Activated effector memory CD4-positive, alpha-beta T cell treated with anti-CD3 and anti-CD28 coated beads, Interleukin-2, amount 50 U/mL, for 16 hours (primary cell): ENCODE measurements at regions not wholly inside any gene's neighbourhood (a gene's known extent, or its start where the extent isn't known, plus 50 kb on each side); places are given as distances from the start of the nearest gene placed in this dataset.

ENCODE experiments used
- DNase-seq: peaks from one replicate; pipeline ENCODE4 v3.0.0-alpha.2; 2020

GRCh38 chr4:182124359-182124758, 118.8 kb upstream of the TENM3 start:
- no peak for DNase-seq

DNA sequence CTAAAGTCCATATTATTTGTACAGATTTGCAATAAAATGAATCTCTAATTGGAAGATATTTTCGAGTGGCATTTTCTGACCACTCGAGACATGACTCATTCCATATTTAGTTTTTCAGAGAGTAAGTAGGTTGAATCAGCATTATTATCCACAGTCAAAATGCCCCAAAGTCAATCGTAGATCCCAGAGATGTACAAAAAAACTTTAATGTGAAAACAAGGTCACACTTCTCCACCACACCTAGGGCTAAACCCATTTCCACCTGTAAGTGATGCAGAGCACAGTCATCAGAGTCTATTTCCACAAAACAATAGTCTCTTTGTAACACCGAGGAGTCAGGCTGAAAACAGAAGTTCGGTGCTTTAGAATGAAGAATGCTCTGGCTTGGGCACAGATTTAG, 117.1 kb upstream of the TENM3 start:
- DNase-seq: no peak

- DNase-seq: no peak
Observed at GRCh38 chr4:182126603-182127002, 116.6 kb upstream of the TENM3 start.

- DNase-seq: no peak
Observed at GRCh38 chr4:182133033-182133432, 110.2 kb upstream of the TENM3 start.

- no peak for DNase-seq
Observed at GRCh38 chr4:182134261-182134660, 108.9 kb upstream of the TENM3 start.

- DNase-seq: no peak
Observed at GRCh38 chr4:182136201-182136600, 107.0 kb upstream of the TENM3 start.

GRCh38 chr4:182137343-182137742, 105.9 kb upstream of the TENM3 start:
- DNase-seq: no peak

GRCh38 chr4:182139491-182139890, 103.7 kb upstream of the TENM3 start:
- DNase-seq: no peak

GRCh38 chr4:182140547-182140946, 102.7 kb upstream of the TENM3 start:
- DNase-seq: no peak

DNA sequence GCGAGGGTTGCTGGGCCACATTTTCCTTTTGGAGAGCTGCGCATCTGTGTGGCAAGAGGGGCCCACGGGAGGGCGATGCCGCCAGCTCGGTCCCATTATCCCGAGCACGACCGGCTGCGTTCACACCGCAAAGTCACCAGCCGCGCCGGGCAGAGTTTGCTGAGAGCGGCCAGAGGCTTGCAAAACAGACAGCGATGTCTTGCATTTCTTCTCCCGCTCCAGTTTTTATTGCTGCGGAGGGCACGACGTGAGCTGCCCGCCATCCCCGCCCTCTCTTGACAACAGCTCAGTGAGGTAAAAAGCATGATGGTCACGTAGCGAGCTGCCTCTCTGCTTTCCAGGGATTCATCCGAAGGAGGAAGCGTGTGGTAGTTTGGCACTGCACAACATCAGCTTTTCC, 102.1 kb upstream of the TENM3 start:
- no peak for DNase-seq

DNA sequence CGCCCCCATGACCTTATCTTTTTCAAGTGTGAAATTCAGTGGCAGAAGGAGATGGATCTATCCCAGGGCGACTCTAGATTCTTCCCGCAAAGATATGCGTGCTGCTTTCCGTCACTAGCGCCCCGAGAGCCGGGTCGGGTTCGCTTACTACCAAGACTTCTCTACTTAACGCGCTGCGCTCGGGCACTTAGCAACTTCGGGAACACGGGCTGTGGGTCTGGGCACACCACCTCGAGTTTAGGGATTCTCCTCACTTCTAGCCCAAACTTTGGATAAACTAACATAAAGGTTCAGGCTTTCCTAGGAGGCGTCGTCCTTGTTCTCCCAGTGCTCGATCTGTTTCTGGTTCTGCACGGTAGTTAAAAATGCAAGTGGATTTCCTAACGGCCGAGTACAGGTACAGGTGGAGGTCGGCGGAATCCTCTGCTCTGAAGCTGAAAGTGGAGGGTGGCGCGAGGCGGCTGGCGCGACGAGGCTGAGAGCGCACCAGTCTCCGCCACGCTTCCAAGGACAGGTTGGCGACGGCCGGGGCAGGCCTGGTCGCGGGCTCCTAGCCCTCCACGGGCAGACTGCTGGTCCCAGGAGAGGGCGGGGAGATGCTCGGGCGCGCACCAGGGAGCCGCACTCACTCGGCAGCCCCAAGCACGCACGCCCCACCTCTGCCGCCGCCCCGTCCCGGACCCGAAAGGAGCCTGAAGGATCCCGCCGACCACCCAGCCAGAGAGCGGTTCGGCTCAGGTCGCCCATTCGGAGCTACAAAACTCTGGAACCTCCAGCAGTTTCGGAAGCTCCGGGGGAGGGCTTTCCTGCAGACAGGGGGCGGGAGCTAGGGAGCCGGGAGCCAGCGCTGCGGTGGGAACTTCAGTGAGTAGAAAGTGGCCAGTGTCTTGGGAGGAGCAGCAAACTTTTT, 100.8 kb upstream of the TENM3 start:
- DNase-seq: no peak

GRCh38 chr4:182143086-182143821, 99.9 kb upstream of the TENM3 start:
- no peak for DNase-seq

GRCh38 chr4:182143822-182144625, 99.2 kb upstream of the TENM3 start:
- no peak for DNase-seq

GRCh38 chr4:182144626-182145333, 98.4 kb upstream of the TENM3 start:
- no peak for DNase-seq

- DNase-seq: no peak
Observed at GRCh38 chr4:182145334-182145905, 97.8 kb upstream of the TENM3 start.

DNA sequence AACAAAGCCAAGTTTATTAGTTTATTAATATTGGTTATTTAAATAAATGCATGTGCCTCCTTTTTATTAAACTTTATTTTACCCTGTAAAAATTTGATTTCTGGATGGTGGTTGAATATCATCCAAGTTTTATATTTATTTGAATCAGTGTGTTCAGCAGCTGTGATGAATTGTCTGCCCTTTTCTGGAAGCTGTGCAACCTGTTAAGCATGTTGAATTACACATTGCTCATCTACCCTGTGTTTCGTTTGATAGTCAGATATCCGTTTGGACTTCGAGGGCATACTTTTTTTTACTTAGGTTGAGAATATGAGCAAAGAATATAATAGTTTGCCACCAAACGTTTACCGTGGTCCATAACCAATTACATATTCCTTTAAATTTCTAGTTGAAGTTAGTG, 95.8 kb upstream of the TENM3 start:
- no peak for DNase-seq

DNA sequence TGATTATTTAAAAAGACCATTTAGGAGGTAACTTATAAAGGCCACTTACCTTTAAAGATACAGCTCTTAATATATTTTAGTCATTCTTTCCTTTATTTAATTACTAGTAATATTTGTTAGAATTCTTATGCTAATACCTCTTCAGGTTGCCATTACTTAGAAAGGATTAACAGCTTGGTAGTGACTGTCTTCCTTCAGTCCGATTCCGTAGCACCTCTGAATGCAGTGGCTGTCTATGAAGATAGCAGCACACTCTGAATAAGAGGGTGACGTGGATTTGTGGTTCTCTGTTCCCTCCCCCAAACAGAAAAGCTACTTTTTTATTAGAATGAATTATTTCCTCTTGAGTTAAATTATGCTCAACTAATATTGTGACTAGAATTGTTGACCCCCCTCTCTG, 92.6 kb upstream of the TENM3 start:
- DNase-seq: no peak

DNA sequence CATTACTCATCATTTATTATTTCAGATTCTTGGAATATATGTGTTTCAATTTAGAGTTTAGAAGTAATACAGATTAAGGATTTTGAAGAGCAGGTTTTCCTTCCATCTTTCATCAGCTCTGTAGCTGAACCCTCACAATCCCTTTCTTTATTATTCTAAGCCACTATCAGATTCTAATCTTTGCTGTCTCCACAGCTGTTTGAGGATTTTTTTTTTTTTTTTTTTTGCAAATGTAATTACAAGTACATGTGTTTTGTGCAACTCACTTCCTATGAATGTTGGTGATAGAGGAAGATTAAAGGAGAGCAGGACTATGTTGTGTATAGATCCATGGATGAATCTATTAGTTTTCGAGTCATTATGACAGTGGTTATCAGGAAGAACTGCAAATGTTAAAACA, 87.4 kb upstream of the TENM3 start:
- no peak for DNase-seq

GRCh38 chr4:182163180-182163579, 80.0 kb upstream of the TENM3 start:
- no peak for DNase-seq

DNA sequence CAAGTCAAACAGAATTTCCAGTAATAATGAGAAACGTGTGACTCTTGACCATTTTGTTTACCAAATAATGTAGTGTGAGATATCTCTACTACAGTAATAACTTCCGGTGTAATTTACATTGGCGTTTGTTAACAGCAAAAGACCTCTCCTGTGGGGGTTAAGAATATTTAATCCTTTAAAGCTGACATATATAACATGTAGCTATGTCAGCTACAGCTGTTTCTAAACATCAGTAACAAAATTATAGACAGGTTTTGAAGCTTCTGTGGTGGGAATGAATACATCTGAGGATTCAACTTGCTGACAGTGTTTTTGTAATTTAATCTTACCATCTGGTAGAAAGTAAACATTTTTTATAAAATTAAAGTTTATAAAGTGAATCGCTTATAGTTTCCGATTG, 73.6 kb upstream of the TENM3 start:
- DNase-seq: no peak

- no peak for DNase-seq
Observed at GRCh38 chr4:182169987-182170386, 73.2 kb upstream of the TENM3 start.

DNA sequence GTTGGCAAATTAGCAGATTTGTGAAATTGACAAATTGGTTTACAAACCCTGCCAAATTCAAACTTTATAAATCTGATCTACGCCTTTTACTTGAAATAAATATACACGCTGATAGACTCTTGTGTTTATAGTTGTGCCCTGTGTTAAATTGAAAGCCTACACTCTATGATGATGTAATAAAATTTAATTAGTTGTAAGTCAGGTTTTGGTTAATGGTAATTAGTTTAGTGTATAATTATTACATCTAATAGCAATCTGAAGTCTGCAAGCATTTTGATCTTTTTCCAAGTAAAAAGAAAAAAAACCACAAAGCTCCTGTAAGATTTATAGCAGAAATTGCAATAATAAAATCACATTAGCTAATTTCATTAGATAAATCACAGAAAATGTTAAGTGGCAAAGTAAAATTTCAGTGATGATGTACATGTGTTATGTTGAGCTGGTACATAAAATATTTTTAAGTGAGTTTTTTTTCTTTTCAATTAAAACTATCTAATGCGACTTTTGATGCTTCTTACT, 72.7 kb upstream of the TENM3 start:
- DNase-seq: no peak
